ENCODE measurements at regions not wholly inside any gene's neighbourhood (a gene's known extent, or its start where the extent isn't known, plus 50 kb on each side); places are given as distances from the start of the nearest gene placed in this dataset.

DNA sequence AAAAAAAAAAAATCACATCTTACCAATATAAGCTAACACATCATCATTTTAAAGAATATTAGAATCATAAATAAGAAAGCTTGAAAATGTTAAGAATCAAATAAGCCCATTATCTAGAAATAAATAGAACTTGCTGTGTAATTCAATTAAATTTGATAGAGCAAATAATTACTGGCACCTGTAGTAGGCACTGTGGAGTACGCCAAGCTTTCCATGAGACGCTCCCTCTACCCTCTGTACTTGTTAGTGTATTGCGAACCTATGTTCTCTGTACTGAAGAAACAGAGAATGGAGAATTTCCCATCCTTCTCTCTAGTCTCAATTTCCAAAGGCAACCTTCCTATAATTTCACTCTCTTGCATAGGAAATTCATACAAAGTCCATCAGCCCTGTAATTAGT, 61.7 kb upstream of the HAND2 start:
- H3K36me3 Mint-ChIP-seq (ENCODE audit: low read depth, unreplicated experiment) = no peaks in the 10 kb centered on the region
- no peaks in the 10 kb centered on the region for H3K4me1 Mint-ChIP-seq (ENCODE audit: unreplicated experiment)
- TF ChIP-seq, protein P1, sequence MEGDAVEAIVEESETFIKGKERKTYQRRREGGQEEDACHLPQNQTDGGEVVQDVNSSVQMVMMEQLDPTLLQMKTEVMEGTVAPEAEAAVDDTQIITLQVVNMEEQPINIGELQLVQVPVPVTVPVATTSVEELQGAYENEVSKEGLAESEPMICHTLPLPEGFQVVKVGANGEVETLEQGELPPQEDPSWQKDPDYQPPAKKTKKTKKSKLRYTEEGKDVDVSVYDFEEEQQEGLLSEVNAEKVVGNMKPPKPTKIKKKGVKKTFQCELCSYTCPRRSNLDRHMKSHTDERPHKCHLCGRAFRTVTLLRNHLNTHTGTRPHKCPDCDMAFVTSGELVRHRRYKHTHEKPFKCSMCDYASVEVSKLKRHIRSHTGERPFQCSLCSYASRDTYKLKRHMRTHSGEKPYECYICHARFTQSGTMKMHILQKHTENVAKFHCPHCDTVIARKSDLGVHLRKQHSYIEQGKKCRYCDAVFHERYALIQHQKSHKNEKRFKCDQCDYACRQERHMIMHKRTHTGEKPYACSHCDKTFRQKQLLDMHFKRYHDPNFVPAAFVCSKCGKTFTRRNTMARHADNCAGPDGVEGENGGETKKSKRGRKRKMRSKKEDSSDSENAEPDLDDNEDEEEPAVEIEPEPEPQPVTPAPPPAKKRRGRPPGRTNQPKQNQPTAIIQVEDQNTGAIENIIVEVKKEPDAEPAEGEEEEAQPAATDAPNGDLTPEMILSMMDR (IDR thresholded peaks at IDR 0.05; ENCODE audit: unreplicated experiment) = no peak
- DNase-seq (ENCODE audit: low spot score) = no peak
- H3K9me3 Mint-ChIP-seq (ENCODE audit: unreplicated experiment) = no peaks in the 10 kb centered on the region
- no peak overlapping the region for H3K27ac Mint-ChIP-seq (ENCODE audit: unreplicated experiment)
- H3K4me3 Mint-ChIP-seq (ENCODE audit: unreplicated experiment) = no peak overlapping the region
- H3K27me3 Mint-ChIP-seq (ENCODE audit: unreplicated experiment) = no peaks in the 10 kb centered on the region

DNA sequence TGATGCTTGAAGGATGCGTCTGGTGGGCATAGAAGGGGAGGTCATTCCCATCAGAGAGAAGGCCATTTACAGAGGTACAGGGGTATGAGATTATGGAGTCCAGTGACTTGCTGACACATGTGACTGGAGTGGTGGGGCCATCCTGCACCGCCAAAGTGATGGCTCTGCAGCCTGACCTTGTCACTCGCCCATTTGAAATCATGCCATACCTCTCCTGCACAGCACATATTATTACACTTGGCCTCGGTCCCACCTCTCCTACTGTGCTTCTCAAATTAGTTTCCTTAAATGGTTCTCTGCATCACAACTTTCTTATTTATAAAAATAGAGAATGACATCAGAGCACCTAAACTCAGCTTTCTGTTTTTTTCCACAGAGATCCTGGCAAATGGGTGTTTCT, 60.7 kb upstream of the HAND2 start:
- H3K27me3 Mint-ChIP-seq (ENCODE audit: unreplicated experiment) = no peaks in the 10 kb centered on the region
- H3K4me1 Mint-ChIP-seq (ENCODE audit: unreplicated experiment) = no peaks in the 10 kb centered on the region
- H3K4me3 Mint-ChIP-seq (ENCODE audit: unreplicated experiment) = no peak overlapping the region
- H3K27ac Mint-ChIP-seq (ENCODE audit: unreplicated experiment) = no peak overlapping the region
- no peak for DNase-seq (ENCODE audit: low spot score)
- H3K36me3 Mint-ChIP-seq (ENCODE audit: low read depth, unreplicated experiment) = no peaks in the 10 kb centered on the region
- H3K9me3 Mint-ChIP-seq (ENCODE audit: unreplicated experiment) = no peaks in the 10 kb centered on the region
- TF ChIP-seq, protein P1 (IDR thresholded peaks at IDR 0.05; ENCODE audit: unreplicated experiment) = no peak

- Mint-ChIP-seq H3K9me3 (ENCODE audit: unreplicated experiment) (no peaks in the 10 kb centered on the region), H3K27ac (ENCODE audit: unreplicated experiment) (no peak overlapping the region), H3K36me3 (ENCODE audit: low read depth, unreplicated experiment) (no peaks in the 10 kb centered on the region), H3K27me3 (ENCODE audit: unreplicated experiment) (no peaks in the 10 kb centered on the region), H3K4me1 (ENCODE audit: unreplicated experiment) (peaks cover 7% of the 10 kb centered on the region), H3K4me3 (ENCODE audit: unreplicated experiment) (no peak overlapping the region)
- TF ChIP-seq, protein P1 (IDR thresholded peaks at IDR 0.05; ENCODE audit: unreplicated experiment) = no peak
- DNase-seq (ENCODE audit: low spot score) = no peak
Measured at GRCh38 chr4:173585876-173586572, 56.0 kb upstream of the HAND2 start.

GRCh38 chr4:173584506-173584905, 54.5 kb upstream of the HAND2 start:
- H3K36me3 Mint-ChIP-seq (ENCODE audit: low read depth, unreplicated experiment) = no peaks in the 10 kb centered on the region
- DNase-seq (ENCODE audit: low spot score) = no peak
- no peaks in the 10 kb centered on the region for H3K27me3 Mint-ChIP-seq (ENCODE audit: unreplicated experiment)
- H3K27ac Mint-ChIP-seq (ENCODE audit: unreplicated experiment) = no peak overlapping the region
- H3K4me3 Mint-ChIP-seq (ENCODE audit: unreplicated experiment) = no peak overlapping the region
- TF ChIP-seq, protein P1 (IDR thresholded peaks at IDR 0.05; ENCODE audit: unreplicated experiment) = no peak
- no peaks in the 10 kb centered on the region for H3K9me3 Mint-ChIP-seq (ENCODE audit: unreplicated experiment)
- peaks cover 7% of the 10 kb centered on the region for H3K4me1 Mint-ChIP-seq (ENCODE audit: unreplicated experiment)
